Calu3 (cell line): ENCODE measurements at regions not wholly inside any gene's neighbourhood (a gene's known extent, or its start where the extent isn't known, plus 50 kb on each side); places are given as distances from the start of the nearest gene placed in this dataset.

ENCODE experiments used
- BruUV-seq: library from RNA; stranded (reverse); fragments of 400-500 nt; replicated peaks from 2 replicates; lab custom pipeline; 2021; lab: Mats Ljungman, UMichigan
- CTCF ChIA-PET: fragments of 300-600 bp; sonication (Branson Sonifier 250); formaldehyde crosslinking; loops from one replicate; lab custom pipeline; 2022; ENCODE audit warnings: antibody characterized with exemption; lab: Charles Lee
- DNase-seq: peaks from one replicate; pipeline ENCODE4 v3.0.0; 2022
- H3K27ac Mint-ChIP-seq: one replicate; pipeline ENCODE4 v1.8.0; 2022; ENCODE audit warnings: mixed read lengths; ENCODE audit not compliant: unreplicated experiment
- H3K27me3 Mint-ChIP-seq: one replicate; pipeline ENCODE4 v1.8.0; 2022; ENCODE audit warnings: mixed read lengths; ENCODE audit not compliant: unreplicated experiment
- H3K36me3 Mint-ChIP-seq: one replicate; pipeline ENCODE4 v1.8.0; 2022; ENCODE audit warnings: mild to moderate bottlenecking, moderate library complexity, mixed read lengths; ENCODE audit not compliant: insufficient read depth, unreplicated experiment
- H3K4me1 Mint-ChIP-seq: one replicate; pipeline ENCODE4 v1.8.0; 2022; ENCODE audit warnings: mild to moderate bottlenecking, low read depth, mixed read lengths; ENCODE audit not compliant: unreplicated experiment
- H3K4me3 Mint-ChIP-seq: one replicate; pipeline ENCODE4 v1.8.0; 2022; ENCODE audit warnings: mild to moderate bottlenecking, low read depth, moderate library complexity, mixed read lengths; ENCODE audit not compliant: unreplicated experiment
- H3K9me3 Mint-ChIP-seq: one replicate; pipeline ENCODE4 v1.8.0; 2022; ENCODE audit warnings: low read depth, mixed read lengths; ENCODE audit not compliant: unreplicated experiment
- CTCF ChIP-seq: fragments of 200-600 bp; IDR thresholded peaks from one replicate; pipeline ENCODE4 v1.8.0; 2022; ENCODE audit warnings: antibody characterized with exemption; ENCODE audit not compliant: unreplicated experiment
- intact Hi-C: fragments of 100-400 bp; cut with micrococcal nuclease; formaldehyde crosslinking; loops from one replicate; pipeline ENCODE4 v1.10.0; 2022; ENCODE audit not compliant: unreplicated experiment

- Mint-ChIP-seq H3K4me1 (no peaks in the 10 kb centered on the region), H3K27ac (no peak overlapping the region), H3K27me3 (no peaks in the 10 kb centered on the region), H3K9me3 (peaks cover 10% of the 10 kb centered on the region), H3K36me3 (no peaks in the 10 kb centered on the region), H3K4me3 (no peak overlapping the region)
- no peak for DNase-seq
- intact Hi-C loops = no loop called here
- no TSS peak for BruUV-seq
- CTCF ChIA-PET = no interaction called here
- no peak for TF ChIP-seq CTCF
Observed at GRCh38 chr9:1276474-1276873, 226.3 kb downstream of the DMRT2 start.

DNA sequence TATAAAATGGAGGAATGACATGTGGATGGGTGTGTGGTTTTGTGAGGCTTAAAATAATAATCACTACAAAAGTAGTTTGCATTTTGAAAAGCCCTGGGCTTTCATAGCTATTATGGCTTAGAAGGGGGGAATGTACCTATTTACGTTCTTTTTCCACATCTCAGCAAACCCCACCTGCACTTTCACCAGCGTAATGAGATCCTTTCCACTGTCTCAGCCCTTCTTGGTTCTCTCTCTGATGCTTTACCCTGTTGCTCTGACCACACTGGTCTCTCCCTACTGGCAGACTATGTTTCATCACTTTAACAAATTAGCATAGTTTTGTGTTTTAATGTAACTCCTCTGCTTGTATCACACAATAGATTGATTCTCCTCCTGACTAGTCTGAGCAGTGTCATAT lies 234.6 kb downstream of the DMRT2 start:
- H3K27ac Mint-ChIP-seq = no peak overlapping the region
- CTCF ChIA-PET = no interaction called here

GRCh38 chr9:1285526-1285925 lies 235.4 kb downstream of the DMRT2 start:
- CTCF ChIA-PET = no interaction called here
- BruUV-seq = no TSS peak

More for the DNA sequence above, 234.6 kb downstream of the DMRT2 start:
- DNase-seq = no peak
- intact Hi-C loops = no loop called here
- Mint-ChIP-seq H3K9me3 (peaks cover 14% of the 10 kb centered on the region), H3K4me1 (no peaks in the 10 kb centered on the region), H3K4me3 (no peak overlapping the region), H3K27me3 (no peaks in the 10 kb centered on the region), H3K36me3 (no peaks in the 10 kb centered on the region)
- TF ChIP-seq CTCF = no peak
- BruUV-seq = no TSS peak

DNA sequence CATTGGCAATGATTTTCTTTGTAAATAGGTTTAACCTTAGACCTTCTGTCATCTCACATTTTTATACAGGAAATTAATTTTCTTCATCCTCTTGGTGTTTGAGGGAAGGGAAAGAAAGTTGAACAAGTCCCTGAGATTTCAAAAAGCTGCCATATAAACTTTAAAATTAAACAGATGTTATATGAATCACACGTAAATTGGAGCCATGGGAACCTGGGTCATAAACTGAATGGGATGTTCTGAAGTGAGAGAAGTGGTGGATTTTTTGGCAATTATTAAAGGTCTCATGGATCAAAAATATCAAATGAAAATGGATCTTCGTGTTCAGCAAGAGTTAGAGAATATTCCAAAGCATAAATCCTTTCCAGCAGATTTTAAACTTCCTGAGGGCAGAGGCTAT lies 242.2 kb downstream of the DMRT2 start:
- Mint-ChIP-seq H3K36me3 (no peaks in the 10 kb centered on the region), H3K4me1 (no peaks in the 10 kb centered on the region), H3K9me3 (peaks cover 16% of the 10 kb centered on the region), H3K27ac (no peak overlapping the region), H3K4me3 (no peak overlapping the region), H3K27me3 (no peaks in the 10 kb centered on the region)
- intact Hi-C loops = no loop called here
- CTCF ChIA-PET = no interaction called here
- BruUV-seq = no TSS peak
- DNase-seq = no peak
- no peak for TF ChIP-seq CTCF

More at GRCh38 chr9:1285526-1285925, 235.4 kb downstream of the DMRT2 start:
- H3K36me3 Mint-ChIP-seq = no peaks in the 10 kb centered on the region
- no peaks in the 10 kb centered on the region for H3K4me1 Mint-ChIP-seq
- peaks cover 14% of the 10 kb centered on the region for H3K9me3 Mint-ChIP-seq
- H3K27ac Mint-ChIP-seq = no peak overlapping the region
- H3K27me3 Mint-ChIP-seq = no peaks in the 10 kb centered on the region
- DNase-seq = no peak
- intact Hi-C loops = no loop called here
- TF ChIP-seq CTCF = no peak
- H3K4me3 Mint-ChIP-seq = no peak overlapping the region
